ENCODE measurements at regions not wholly inside any gene's neighbourhood (a gene's known extent, or its start where the extent isn't known, plus 50 kb on each side); places are given as distances from the start of the nearest gene placed in this dataset.

GRCh38 chr7:42758124-42758523 lies 153.7 kb downstream of the C7orf25 start:
- DNase-seq (ENCODE audit: low read depth in 2 of 2) = no peak

- no peak for DNase-seq (ENCODE audit: low read depth in 2 of 2)
Observed at GRCh38 chr7:42756841-42757240, 155.0 kb downstream of the C7orf25 start.

- no peak for DNase-seq (ENCODE audit: low read depth in 2 of 2)
Observed at GRCh38 chr7:42753811-42754363, 158.0 kb downstream of the C7orf25 start.

GRCh38 chr7:42753367-42753766 lies 158.5 kb downstream of the C7orf25 start:
- no peak for DNase-seq (ENCODE audit: low read depth in 2 of 2)

- no peak for DNase-seq (ENCODE audit: low read depth in 2 of 2)
Observed at GRCh38 chr7:42750172-42750571, 161.7 kb downstream of the C7orf25 start.

- DNase-seq (ENCODE audit: low read depth in 2 of 2) = no peak
Observed at GRCh38 chr7:42747044-42747443, 164.8 kb downstream of the C7orf25 start.

GRCh38 chr7:42746214-42746613 lies 165.7 kb downstream of the C7orf25 start:
- no peak for DNase-seq (ENCODE audit: low read depth in 2 of 2)

GRCh38 chr7:42745357-42746059 lies 166.4 kb downstream of the C7orf25 start:
- peak; percentile 32 to 36 for DNase-seq (ENCODE audit: low read depth in 2 of 2)

- no peak for DNase-seq (ENCODE audit: low read depth in 2 of 2)
Observed at GRCh38 chr7:42744746-42745145, 167.1 kb downstream of the C7orf25 start.

- no peak for DNase-seq (ENCODE audit: low read depth in 2 of 2)
Observed at GRCh38 chr7:42743077-42743858, 168.6 kb downstream of the C7orf25 start.

- no peak for DNase-seq (ENCODE audit: low read depth in 2 of 2)
Observed at GRCh38 chr7:42742318-42742717, 169.6 kb downstream of the C7orf25 start.

- no peak for DNase-seq (ENCODE audit: low read depth in 2 of 2)
Observed at GRCh38 chr7:42740408-42740807, 171.5 kb downstream of the C7orf25 start.

- no peak for DNase-seq (ENCODE audit: low read depth in 2 of 2)
Observed at GRCh38 chr7:42739638-42740037, 172.2 kb downstream of the C7orf25 start.

- DNase-seq (ENCODE audit: low read depth in 2 of 2) = no peak
Observed at GRCh38 chr7:42736931-42737330, 174.9 kb downstream of the C7orf25 start.

- no peak for DNase-seq (ENCODE audit: low read depth in 2 of 2)
Observed at GRCh38 chr7:42735081-42735480, 176.8 kb downstream of the C7orf25 start.

GRCh38 chr7:42734568-42734967 lies 177.3 kb downstream of the C7orf25 start:
- no peak for DNase-seq (ENCODE audit: low read depth in 2 of 2)

- no peak for DNase-seq (ENCODE audit: low read depth in 2 of 2)
Observed at GRCh38 chr7:42733040-42733439, 178.8 kb downstream of the C7orf25 start.

GRCh38 chr7:42730586-42730985 lies 181.3 kb downstream of the C7orf25 start:
- no peak for DNase-seq (ENCODE audit: low read depth in 2 of 2)

- no peak for DNase-seq (ENCODE audit: low read depth in 2 of 2)
Observed at GRCh38 chr7:42729053-42729765, 182.7 kb downstream of the C7orf25 start.

GRCh38 chr7:42727451-42727850 lies 184.4 kb downstream of the C7orf25 start:
- DNase-seq (ENCODE audit: low read depth in 2 of 2) = no peak

GRCh38 chr7:42726066-42726785 lies 185.6 kb downstream of the C7orf25 start:
- no peak for DNase-seq (ENCODE audit: low read depth in 2 of 2)

- DNase-seq (ENCODE audit: low read depth in 2 of 2) = no peak
Observed at GRCh38 chr7:42722716-42723115, 189.2 kb downstream of the C7orf25 start.

Data from stimulated activated CD8-positive, alpha-beta memory T cell treated with anti-CD3 and anti-CD28 coated beads, Interleukin-2, amount 100 ng/mL, for 48 hours (primary cell).